HUES64 (cell line): ENCODE measurements at regions not wholly inside any gene's neighbourhood (a gene's known extent, or its start where the extent isn't known, plus 50 kb on each side); places are given as distances from the start of the nearest gene placed in this dataset.
"Not testable (repeated sequence)": the region's sequence is repeated elsewhere in the genome, so short reads cannot be mapped to it uniquely, and the experiment has no call there.

ENCODE experiments used
- H3K27ac ChIP-seq: 2 replicates; pipeline ENCODE4 v1.7.0; 2013; ENCODE audit warnings: low read depth, low read length, inconsistent platforms
- H3K27me3 ChIP-seq: 2 replicates; pipeline ENCODE4 v1.6.1; 2013; ENCODE audit warnings: mild to moderate bottlenecking, low read length; ENCODE audit not compliant: insufficient read depth
- H3K36me3 ChIP-seq: 2 replicates; pipeline ENCODE4 v1.6.1; 2013; ENCODE audit warnings: mild to moderate bottlenecking, low read length; ENCODE audit not compliant: insufficient read depth
- H3K4me1 ChIP-seq: 2 replicates; pipeline ENCODE4 v1.6.1; 2013; ENCODE audit warnings: mild to moderate bottlenecking, low read length, moderate library complexity; ENCODE audit not compliant: insufficient read depth
- H3K4me3 ChIP-seq: 2 replicates; pipeline ENCODE4 v1.5.1; 2013; ENCODE audit warnings: mild to moderate bottlenecking, low read length, moderate library complexity
- H3K9ac ChIP-seq: 2 replicates; pipeline ENCODE4 v1.6.1; 2013; ENCODE audit warnings: mild to moderate bottlenecking, low read depth, low read length
- H3K9me3 ChIP-seq: 2 replicates; pipeline ENCODE4 v1.6.1; 2013; ENCODE audit warnings: low read depth, low read length; ENCODE audit not compliant: insufficient read depth
- WGBS: fragments of 150-250, 120-280 bp; methylation state at CpG from one replicate; pipeline ENCODE4 v1.1.7; 2013; ENCODE audit warnings: missing lambda C conversion rate; 5-methylcytosine and 5-hydroxymethylcytosine counted together

GRCh38 chr2:166743482-166743881, 144.8 kb upstream of the XIRP2 start:
- not testable (repeated sequence) for H3K4me1 ChIP-seq, H3K9ac ChIP-seq, H3K4me3 ChIP-seq, H3K36me3 ChIP-seq, H3K27ac ChIP-seq, H3K27me3 ChIP-seq
- H3K9me3 ChIP-seq: peaks cover 47% of the 10 kb centered on the region
- WGBS: 94% methylated on average over 10 of the region's 10 CpGs

- Histone ChIP-seq H3K36me3 (no peaks in the 10 kb centered on the region), H3K9me3 (no peaks in the 10 kb centered on the region), H3K4me1 (no peaks in the 10 kb centered on the region), H3K27me3 (no peaks in the 10 kb centered on the region), H3K9ac (no peak overlapping the region), H3K4me3 (no peak overlapping the region), H3K27ac (no peak overlapping the region)
- 100% methylated on average over 1 of the region's 2 CpGs for WGBS
Observed at GRCh38 chr2:166727095-166727494, 161.2 kb upstream of the XIRP2 start.

GRCh38 chr2:166725927-166726924, 162.1 kb upstream of the XIRP2 start:
- H3K4me3 ChIP-seq: no peak overlapping the region
- H3K27me3 ChIP-seq: no peaks in the 10 kb centered on the region
- H3K36me3 ChIP-seq: no peaks in the 10 kb centered on the region
- no peak overlapping the region for H3K9ac ChIP-seq
- no peaks in the 10 kb centered on the region for H3K4me1 ChIP-seq
- 98% methylated on average over 1 of the region's 2 CpGs for WGBS
- no peaks in the 10 kb centered on the region for H3K9me3 ChIP-seq
- H3K27ac ChIP-seq: no peak overlapping the region

GRCh38 chr2:166716968-166717367, 171.3 kb upstream of the XIRP2 start:
- H3K27me3 ChIP-seq: no peaks in the 10 kb centered on the region
- no peaks in the 10 kb centered on the region for H3K4me1 ChIP-seq
- no peak overlapping the region for H3K27ac ChIP-seq
- H3K9me3 ChIP-seq: peaks cover 3% of the 10 kb centered on the region; the same call in 1 of the 2 replicates
- no peak overlapping the region for H3K9ac ChIP-seq
- no peaks in the 10 kb centered on the region for H3K36me3 ChIP-seq
- no peak overlapping the region for H3K4me3 ChIP-seq

GRCh38 chr2:166700079-166700478, 188.2 kb upstream of the XIRP2 start:
- no peaks in the 10 kb centered on the region for H3K36me3 ChIP-seq
- 100% methylated on average over 1 of the region's 2 CpGs for WGBS

GRCh38 chr2:166695154-166695553, 193.1 kb upstream of the XIRP2 start:
- Histone ChIP-seq H3K4me1 (no peaks in the 10 kb centered on the region), H3K9ac (no peak overlapping the region), H3K9me3 (no peaks in the 10 kb centered on the region), H3K27me3 (no peaks in the 10 kb centered on the region), H3K27ac (no peak overlapping the region), H3K4me3 (no peak overlapping the region), H3K36me3 (no peaks in the 10 kb centered on the region)
- no CpG with 5 or more reads among the region's 1 CpG for WGBS

More at GRCh38 chr2:166700079-166700478, 188.2 kb upstream of the XIRP2 start:
- Histone ChIP-seq H3K27ac (no peak overlapping the region), H3K27me3 (no peaks in the 10 kb centered on the region), H3K9me3 (no peaks in the 10 kb centered on the region), H3K9ac (no peak overlapping the region), H3K4me3 (no peak overlapping the region), H3K4me1 (no peaks in the 10 kb centered on the region)

- not testable (repeated sequence) for H3K4me3 ChIP-seq, H3K4me1 ChIP-seq, H3K27me3 ChIP-seq, H3K9ac ChIP-seq, H3K9me3 ChIP-seq, H3K36me3 ChIP-seq, H3K27ac ChIP-seq
- 66% methylated on average over 4 of the region's 4 CpGs for WGBS
Observed at GRCh38 chr2:166686057-166686456, 192.0 kb upstream of the SCN7A start.

- 91% methylated on average over 1 of the region's 1 CpG for WGBS
- no peak overlapping the region for H3K27ac ChIP-seq
Observed at GRCh38 chr2:166677996-166678395, 183.9 kb upstream of the SCN7A start.

GRCh38 chr2:166676716-166677115, 182.7 kb upstream of the SCN7A start:
- Histone ChIP-seq H3K4me1 (no peaks in the 10 kb centered on the region), H3K9me3 (no peaks in the 10 kb centered on the region), H3K36me3 (no peaks in the 10 kb centered on the region), H3K27ac (no peak overlapping the region), H3K4me3 (no peak overlapping the region), H3K9ac (no peak overlapping the region), H3K27me3 (no peaks in the 10 kb centered on the region)

More at GRCh38 chr2:166677996-166678395, 183.9 kb upstream of the SCN7A start:
- Histone ChIP-seq H3K36me3 (no peaks in the 10 kb centered on the region), H3K9me3 (no peaks in the 10 kb centered on the region), H3K4me3 (no peak overlapping the region), H3K27me3 (no peaks in the 10 kb centered on the region), H3K4me1 (no peaks in the 10 kb centered on the region), H3K9ac (no peak overlapping the region)

GRCh38 chr2:166675553-166675952, 181.5 kb upstream of the SCN7A start:
- H3K9ac ChIP-seq: no peak overlapping the region
- WGBS: 95% methylated on average over 3 of the region's 3 CpGs
- no peaks in the 10 kb centered on the region for H3K9me3 ChIP-seq
- H3K36me3 ChIP-seq: no peaks in the 10 kb centered on the region
- H3K4me3 ChIP-seq: no peak overlapping the region
- H3K27me3 ChIP-seq: no peaks in the 10 kb centered on the region
- H3K27ac ChIP-seq: no peak overlapping the region
- H3K4me1 ChIP-seq: no peaks in the 10 kb centered on the region

GRCh38 chr2:166673986-166674385, 179.9 kb upstream of the SCN7A start:
- no peak overlapping the region for H3K9ac ChIP-seq
- H3K4me1 ChIP-seq: no peaks in the 10 kb centered on the region
- no peak overlapping the region for H3K27ac ChIP-seq
- H3K27me3 ChIP-seq: no peaks in the 10 kb centered on the region
- H3K36me3 ChIP-seq: no peaks in the 10 kb centered on the region
- no peaks in the 10 kb centered on the region for H3K9me3 ChIP-seq
- H3K4me3 ChIP-seq: no peak overlapping the region
